HG03457 (cell line): ENCODE measurements at regions not wholly inside any gene's neighbourhood (a gene's known extent, or its start where the extent isn't known, plus 50 kb on each side); places are given as distances from the start of the nearest gene placed in this dataset.
"Not testable (repeated sequence)": the region's sequence is repeated elsewhere in the genome, so short reads cannot be mapped to it uniquely, and the experiment has no call there.

ENCODE experiments used
- ATAC-seq: cut with Tn5 transposase; IDR thresholded peaks from one replicate; pipeline ENCODE4 v1.9.1; 2021; ENCODE audit warnings: moderate number of reproducible peaks; ENCODE audit not compliant: unreplicated experiment

DNA sequence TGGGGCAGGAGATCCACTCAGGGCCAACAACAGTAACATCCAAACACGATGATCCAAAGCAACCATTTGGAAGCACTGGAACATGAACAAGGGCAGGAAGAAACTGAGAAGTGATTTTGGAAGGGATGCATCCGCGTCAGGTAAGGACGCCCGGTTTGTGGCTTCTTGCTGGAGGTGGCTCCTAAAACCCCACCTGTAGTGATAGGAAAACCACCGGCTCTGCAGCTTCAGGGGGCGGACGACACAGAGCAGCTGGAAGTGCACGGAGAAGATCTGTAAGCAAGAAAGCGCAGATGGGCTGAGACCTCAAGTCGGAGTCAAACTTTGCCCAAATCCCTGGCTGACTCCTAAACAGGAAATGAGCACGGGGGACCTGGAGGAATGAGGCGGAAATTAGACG, 1066.1 kb downstream of the BRD1 start:
- no peak for ATAC-seq

DNA sequence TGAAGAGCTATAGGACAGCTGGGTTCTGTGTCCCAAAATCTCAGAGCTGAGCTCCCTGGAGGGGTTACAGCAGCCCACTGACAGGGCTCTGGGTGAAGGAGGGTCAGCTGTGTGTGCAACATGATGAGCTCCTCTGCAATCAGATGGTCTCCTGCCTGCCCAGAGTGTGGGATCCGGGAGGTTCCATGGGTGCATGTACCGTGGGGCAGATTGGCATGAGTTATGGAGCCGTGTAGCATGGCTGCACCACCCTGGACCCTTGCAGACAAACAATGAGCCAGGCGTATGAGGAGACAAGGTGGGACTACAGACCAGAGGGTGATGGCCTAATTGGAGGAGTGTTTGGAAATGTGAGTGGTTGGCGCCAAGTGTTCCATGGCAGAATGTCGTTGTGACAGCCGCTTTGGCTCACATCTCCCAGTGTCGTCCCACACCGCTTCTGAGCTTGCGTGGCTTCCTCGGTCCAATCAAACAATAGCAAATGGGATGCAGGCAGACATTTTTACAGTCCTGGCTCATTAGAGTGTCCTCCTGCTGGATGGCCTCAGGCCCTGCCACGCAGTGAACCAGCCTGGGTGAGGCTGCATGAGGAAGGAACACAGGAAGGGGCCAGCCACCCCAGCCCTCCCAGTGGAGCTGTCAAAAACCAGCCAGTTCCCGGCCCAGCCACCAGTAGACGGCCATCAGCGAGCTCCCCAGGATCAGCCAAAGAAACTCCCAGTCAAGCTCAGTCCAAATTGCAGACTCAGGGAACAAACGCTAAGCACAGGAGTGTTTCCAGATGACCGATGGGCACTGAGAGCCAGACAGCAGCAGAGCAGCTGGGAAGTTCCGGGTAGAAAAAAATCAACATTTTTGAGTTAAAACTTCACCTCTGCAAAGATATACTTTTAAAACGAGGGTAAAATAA, 1066.9 kb downstream of the BRD1 start:
- ATAC-seq, result no peak

DNA sequence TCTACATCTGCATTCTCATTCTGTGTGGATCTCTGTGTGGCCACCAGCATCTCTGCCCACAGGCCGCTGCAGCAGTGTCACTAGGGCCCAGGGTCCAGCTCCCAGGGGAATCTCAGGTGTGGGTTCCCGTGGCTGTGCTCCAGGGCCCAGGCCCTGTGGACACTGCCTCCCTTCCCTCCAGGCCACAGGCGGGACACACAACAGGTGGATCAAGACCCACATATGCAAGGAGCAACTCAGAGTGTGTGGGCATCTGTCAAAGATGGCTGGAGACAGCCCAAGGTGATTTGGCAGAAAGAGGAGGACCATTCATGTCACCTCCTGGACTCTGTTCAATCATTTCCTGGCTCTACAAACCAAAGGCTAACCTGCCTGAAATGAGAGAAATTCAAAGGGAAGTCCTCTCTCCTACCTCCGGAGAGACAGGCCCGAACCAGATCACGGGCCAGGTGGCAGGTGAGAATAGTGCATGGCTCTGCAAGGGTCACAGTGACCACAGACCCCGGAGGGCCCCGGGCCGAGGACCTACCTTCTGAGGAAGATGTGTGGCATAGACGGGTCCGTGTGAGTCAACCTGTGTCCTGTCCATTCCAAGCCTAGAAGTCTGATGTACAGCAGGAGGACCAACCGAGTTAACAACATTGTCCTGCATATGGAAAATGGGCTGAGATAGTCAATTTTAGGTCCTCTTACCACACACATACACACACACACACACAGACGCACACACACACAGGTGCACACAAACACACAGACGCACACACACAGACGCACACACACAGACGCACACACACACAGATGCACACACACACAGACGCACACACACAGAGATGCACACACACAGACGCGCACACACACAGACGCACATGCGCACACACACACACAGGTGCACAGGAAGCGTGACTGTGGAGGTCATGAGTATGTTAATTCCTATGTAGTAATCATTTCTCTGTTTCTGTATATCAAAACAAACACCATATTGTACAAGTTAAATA, 1068.5 kb downstream of the BRD1 start:
- ATAC-seq, result no peak

DNA sequence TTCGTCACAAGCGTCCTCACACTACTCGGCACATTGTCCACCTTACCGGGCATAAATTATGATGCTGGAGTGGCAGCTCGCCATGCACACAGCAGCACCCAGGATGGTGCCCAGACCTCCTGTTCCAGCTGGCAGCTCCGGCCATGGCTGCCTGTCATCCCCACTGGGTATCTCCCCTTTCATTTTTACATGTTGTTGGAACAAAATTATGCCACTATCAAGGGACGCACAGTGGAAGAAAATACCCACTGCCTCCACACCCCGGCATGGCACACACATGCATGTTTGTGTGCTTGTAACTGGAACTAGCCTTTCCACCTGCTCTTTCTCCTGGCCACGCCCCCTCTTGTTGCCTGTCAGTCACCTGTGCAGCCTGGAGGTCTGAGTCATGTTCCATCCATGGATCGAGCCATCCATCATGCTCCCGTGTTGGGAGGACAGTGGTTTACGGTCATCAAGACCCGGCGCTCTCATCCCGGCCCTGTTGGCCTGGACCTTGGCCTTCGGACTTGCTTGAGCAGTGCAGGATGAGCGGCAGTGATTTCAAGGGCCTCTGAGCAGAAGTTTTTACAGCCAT, 1069.6 kb downstream of the BRD1 start:
- no peak for ATAC-seq

DNA sequence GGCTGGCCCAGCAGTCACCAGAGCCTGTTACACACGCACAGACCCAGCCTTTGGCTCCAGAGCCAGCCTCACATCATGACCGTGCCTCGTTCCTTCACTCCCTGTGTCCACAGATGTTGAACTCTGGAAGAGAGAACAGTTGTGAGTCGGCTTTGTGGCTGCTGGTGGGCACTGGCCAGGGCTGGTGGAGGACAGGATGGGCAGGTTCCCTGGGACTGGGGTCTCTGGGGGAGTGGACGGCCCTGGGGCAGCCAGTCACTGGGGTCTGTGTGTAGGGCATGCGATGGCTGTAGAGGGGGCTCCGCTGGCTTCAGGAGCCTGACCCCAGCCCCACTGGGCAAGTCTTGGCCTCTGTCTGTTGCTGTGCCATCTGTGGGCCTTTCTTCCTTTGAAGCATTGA, 1070.1 kb downstream of the BRD1 start:
- ATAC-seq, result no peak

DNA sequence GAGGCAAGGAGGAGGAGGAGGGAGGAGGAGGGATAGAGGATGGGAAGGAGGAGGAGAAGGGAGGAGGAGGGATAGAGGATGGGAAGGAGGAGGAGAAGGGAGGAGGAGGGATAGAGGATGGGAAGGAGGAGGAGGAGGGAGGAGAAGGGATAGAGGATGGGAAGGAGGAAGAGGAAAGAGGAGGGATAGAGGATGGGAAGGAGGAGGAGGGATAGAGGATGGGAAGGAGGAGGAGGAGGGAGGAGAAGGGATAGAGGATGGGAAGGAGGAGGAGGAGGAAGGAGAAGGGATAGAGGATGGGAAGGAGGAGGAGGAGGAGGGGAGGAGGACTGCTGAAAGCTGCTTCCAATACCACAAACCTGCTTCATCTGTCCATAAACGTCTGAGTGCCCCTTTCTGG, 1070.5 kb downstream of the BRD1 start:
- not testable (repeated sequence) for ATAC-seq

DNA sequence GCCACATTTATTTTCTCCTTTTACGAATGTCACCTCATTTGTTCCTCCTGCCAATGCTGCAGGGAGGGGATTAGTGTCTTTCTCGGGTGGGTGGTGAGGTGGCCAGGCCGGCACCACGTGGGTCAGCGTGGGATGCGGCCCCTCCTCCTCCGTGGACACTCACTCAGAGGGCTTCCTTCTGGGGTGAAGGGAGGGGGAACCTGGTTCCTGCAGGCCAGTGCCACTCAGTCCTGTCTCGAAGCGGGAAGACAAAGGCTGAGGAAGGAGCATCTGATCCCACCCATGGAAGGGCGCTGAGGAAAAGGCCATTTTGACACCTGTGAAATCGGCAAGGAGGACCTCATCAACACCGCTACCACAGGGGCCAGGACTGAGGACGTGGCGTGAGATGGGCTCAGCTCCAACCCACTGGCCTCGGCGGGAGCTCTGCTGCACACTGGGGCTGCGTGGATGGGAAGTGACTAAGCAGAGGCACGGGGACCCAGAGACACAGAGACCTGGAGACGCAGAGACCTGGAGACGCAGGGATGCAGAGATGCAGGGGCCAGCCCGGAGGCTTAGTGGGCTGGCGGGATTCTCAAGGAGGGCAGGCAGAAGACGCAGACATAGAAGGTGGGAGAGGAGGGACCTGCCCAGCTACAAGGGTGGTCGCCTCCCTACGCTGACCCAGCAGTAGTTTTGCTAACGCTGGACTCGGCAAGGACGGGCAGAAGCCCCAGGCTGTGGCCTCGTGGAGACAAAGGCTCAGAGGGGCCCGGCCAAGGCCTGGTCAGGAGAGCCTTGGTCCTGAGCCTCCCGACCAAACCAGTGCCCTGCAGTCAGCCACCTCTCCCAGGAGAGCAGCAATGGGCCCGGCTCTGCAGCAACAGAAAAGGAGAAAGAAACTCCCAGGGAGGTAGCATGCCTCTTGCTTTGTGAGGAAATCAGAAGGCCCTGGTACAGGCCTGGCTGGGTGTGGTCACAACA, 1071.2 kb downstream of the BRD1 start:
- no peak for ATAC-seq

DNA sequence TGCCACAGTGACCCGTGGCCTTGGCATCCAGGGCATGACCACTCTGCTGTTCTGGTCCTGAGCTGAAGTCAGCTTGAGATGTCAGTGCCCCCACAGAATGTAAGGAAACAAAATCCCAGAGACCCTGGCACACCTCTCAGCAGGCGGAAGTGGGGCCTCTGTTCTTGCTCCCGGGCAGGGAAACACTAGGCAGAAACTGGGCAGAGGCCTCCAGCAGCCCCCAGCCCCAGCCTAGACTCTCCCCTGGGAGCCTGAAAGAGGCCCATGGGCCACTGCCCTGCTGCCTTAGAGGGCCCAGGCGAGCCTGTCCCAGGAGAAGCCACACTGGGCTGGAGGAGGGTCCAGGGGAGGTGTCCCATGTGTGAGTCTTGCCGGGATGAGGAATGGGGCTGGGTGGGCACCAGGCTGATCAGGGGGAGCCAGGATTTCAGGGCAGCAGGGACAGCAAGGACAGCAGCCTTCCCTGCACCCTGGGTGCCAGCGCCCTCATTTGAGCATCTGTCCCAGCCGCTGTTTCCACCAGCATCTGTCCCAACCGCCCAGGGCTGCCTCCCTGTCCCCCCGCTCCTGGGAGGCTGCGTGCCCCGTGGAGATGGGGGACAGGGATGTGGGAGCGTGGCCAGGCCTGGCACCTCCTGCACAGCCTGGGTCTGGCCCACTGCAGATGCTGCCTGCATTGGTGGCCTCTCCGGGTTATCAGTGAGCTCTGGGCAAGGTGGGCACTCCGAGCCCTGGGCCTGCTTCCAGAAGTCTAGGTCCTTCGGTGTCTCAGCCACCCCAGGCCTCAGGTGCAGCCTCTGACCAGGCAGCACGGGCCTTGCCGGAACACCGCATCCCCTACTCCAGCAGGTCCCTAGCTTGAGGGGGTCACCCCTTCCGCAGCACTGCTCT, 1072.4 kb downstream of the BRD1 start:
- no peak for ATAC-seq

DNA sequence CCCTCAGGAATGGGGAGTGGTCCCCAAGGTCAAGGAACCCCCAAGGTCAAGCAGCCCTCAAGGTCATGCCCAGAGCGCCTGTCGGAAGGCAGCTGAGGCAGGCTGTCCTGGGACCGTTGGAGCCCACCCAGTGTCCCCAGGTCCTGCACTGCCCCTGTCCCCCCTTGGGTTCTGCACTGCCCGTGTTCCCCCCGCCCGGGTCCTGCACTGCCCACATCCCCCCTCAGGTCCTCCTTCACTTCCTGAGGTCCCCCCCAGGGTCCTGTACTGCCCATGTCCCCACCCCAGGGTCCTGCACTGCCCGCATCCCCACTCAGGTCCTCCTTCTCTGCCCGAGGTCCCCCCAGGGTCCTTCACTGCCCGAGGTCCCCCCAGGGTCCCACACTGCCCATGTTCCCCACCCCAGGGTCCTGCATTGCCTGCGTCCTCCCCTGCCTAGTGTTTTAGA, 1073.0 kb downstream of the BRD1 start:
- ATAC-seq, result no peak

DNA sequence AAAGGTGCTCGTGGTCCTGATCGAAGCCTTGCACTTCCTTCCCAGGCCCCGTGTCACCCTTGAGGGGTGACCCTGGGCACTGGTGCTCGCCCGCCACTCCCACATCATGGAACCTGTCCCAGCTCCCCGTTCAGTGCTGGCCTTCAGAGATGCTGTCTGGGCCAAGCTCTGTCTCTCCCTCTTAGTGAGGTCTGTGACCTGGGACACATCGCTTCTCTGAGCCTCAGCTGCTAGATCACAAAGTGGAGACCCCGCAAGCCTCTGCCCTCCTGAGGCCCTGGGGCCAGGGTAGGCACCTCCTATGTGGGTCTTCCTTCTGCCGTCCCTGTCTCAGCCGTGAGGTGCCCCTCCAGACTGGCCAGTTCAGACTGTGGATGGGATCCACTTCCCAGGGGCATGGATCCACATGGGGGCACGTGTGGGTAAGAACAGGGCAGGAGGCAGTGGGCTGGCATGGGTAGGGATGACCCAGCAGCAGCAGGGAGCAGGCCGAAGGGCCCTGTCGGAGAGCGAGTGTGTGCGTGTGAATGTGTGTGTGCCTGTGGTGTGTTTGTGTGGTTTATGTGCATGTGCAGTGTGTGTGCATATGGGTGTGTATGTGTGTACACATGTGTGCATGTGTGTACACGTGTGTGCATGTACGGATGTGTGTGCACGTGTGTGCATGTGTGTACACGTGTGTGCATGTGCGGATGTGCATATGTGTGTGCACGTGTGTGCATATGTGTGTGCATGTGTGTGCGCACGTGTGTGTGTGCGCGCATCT, 1073.7 kb downstream of the BRD1 start:
- ATAC-seq, result no peak

DNA sequence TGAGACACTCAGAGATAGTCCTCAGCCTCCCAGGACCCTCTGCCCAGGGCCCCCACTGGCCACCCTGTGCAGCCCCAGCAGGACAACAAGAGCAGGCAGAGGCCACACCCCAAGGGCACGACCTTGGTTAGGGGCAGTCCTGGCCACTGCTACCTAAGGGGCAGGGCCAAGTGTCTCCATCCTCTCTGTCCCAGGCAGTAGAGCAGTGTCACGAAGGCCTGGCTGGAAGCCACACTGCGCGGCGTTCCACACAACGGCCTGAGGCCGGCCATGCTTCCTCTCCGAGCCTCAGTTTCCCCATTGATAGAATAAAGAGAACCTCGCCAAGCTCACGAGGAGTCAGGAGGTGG, 1074.3 kb downstream of the BRD1 start:
- no peak for ATAC-seq

DNA sequence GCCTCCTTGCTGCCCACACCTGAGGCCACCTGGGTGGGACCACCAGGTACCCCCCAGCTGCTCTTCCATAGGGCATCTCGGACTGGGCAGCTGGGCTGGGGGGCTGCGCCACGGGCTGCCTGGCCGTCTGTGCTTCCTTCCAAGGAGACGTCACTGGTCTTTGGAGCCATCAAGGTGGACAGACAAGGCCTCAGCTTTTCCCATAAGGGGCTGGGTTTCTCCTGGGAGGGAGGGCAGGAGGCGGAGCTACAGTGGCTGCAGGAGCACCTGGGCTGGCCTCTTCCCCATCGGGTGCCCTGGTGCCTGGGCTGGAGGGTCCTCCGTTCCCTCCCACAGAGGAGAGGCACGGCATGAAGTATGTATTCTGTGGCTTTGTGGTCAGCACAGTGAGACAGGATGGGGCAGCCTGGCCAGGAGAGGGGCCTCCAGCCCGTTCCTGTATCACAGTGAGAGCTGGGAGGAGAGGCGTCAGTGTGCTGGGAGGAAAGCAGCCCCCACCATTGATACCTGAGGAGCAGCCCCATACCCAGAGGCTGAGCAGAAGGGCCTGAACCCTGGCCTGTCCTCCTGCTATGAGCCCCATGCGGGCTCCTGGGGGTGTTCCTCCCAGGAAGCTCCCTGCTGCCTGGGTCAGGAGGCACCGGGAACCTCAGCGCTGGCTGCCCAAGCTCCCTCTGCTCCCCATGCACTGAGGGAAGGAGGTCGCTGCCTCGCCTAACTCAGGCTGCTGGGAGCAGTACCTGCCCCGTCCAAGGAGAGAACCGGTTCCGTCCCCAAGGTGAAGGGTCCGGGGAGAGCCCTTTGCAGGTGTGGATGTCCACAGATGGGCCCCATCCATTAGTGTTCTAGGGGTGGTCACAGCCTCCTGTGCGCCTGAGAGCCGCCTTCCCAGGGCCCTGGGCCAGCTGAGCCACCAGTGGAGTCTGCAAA, 1075.0 kb downstream of the BRD1 start:
- ATAC-seq, result no peak

DNA sequence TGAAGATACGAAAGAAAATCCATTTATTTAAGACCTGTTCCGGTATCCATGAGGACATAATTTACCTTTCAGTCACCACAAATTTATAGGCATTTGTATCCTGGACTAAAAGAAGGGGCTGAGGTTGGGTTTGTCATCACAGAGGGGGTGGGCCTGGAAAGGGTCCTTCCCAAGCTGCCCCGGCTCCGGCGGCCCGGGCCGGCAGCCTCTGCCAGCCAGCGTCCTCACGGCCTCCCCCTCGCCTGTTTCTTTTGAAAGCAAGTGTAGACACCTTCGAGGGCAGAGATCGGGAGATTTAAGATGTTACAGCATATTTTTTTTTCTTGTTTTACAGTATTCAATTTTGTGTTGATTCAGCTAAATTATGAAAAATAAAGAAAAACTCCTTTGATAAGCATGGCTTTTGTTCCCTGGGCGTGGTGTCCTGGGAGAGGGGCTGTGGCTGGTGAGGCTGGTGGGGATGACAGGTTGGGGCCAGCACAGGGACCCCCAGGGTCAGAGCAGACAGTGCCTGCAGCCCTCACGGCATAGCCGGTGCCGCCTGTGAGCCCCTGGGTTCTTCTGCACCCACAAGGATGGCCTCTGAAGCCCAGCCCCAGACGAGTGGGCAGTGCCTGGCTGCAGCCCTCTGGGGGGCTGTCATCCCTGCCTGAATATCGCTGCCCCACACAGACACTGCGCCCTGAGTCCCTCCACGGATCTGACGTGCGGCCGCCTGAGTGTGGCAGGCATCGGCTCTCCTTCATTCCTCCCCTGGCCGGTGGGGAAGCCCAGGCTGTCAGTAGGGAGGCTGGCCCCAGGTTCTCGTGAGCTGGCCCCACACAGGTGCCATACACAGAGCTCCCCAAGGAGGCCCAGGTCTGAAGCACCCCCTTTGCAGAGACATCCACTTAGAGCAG, 1075.9 kb downstream of the BRD1 start:
- no peak for ATAC-seq

DNA sequence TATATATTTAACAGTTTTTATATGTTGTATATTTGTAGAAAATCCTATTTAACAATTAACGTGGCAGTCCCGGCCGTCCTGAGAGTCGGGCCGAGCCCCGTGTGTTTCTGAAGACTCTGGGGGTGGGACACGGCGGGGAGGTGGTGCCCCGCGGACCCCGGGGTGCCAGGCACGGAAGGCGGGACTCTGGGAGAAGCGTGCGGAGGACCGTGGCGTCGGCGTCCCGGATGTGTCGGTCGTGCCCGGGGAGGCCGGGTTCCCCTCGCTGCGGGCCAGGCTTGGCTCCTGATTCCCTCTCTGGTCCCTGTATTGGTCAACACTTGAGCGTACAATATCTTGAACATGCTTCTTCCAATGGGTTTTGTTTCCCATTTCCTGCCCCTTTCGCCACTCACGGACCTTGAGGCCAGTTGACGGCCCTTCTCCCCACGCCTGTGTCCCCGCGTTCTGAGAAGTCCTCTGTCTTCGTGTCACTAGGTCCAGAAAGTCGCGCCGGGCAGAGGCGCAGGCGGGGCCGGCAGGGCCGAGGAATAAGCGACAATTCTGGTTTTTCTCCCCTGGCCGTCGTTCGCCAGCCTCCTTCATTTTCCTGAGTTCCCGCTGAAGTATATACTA, 1076.7 kb downstream of the BRD1 start:
- no peak for ATAC-seq

DNA sequence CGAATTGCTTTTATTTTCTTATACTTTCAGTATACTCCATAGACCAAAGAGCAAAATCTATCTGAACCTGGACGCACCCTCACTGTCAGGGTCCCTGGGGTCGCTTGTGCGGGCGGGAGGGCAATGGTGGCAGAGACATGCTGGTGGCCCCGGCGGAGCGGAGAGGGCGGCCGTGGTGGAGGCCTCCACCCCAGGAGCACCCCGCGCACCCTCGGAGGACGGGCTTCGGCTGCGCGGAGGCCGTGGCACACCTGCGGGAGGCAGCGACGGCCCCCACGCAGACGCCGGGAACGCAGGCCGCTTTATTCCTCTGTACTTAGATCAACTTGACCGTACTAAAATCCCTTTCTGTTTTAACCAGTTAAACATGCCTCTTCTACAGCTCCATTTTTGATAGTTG, 1077.4 kb downstream of the BRD1 start:
- ATAC-seq, result no peak
